ENCODE measurements at regions not wholly inside any gene's neighbourhood (a gene's known extent, or its start where the extent isn't known, plus 50 kb on each side); places are given as distances from the start of the nearest gene placed in this dataset.

GRCh38 chr13:111468037-111468959 lies 147.9 kb downstream of the TEX29 start:
- TF ChIP-seq CTCF (IDR thresholded peaks at IDR 0.05) (no peak), POLR2A (IDR thresholded peaks at IDR 0.05) (no peak), EP300 (IDR thresholded peaks at IDR 0.05) (no peak), POLR2AphosphoS5 (IDR thresholded peaks at IDR 0.05) (no peak)

Data from stomach (tissue), 4 donors.